ENCODE measurements at regions not wholly inside any gene's neighbourhood (a gene's known extent, or its start where the extent isn't known, plus 50 kb on each side); places are given as distances from the start of the nearest gene placed in this dataset.

DNA sequence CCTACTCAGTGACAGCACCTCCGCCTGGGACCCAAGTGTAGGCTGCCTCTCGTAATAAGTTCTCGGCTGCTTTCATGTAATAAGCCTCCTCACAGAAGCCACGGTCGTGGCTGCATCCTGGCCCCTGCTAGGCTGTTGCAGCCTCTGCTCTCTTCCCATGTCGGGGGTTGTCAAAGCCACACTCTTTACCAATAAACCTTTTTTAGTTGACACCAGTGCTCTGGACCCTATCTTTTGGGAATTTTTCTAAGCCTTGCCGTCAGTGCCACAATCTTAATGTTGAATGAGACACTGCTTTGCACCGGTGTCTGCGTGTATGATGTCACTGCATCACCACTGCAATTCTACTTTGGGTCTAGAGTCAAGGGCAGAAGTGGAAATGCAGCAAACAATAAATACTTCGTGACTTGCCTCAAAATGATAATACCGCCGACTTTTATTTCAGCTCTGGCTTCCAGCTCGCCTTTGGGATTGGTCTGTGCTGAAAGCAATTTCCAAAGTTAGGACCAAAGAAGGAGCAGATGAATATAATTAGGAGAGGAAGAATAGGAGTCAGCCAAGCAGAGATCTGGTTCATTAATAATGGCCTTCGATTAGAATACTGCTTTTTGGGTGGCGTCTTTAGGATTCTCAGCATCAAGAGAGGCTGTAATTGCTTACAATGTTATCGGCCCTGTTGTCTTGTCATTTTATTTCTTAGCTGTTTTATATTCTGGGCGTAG lies 57.6 kb upstream of the CCN6 start:
- no peaks in the 10 kb centered on the region for H3K9me3 ChIP-seq
- peaks cover 0 to 17% (median 4%) of the 10 kb centered on the region in 4 donors for H3K4me1 ChIP-seq
- no peaks in the 10 kb centered on the region for H3K27me3 ChIP-seq
- 80% methylated on average over 17 of the region's 17 CpGs for WGBS, 2 donors
- H3K4me3 ChIP-seq, result no peak overlapping the region
- no peaks in the 10 kb centered on the region for H3K36me3 ChIP-seq
- H3K27ac ChIP-seq, result no peak overlapping the region
- no peak for TF ChIP-seq POLR2A (IDR thresholded peaks at IDR 0.05)
- TF ChIP-seq, protein P1, sequence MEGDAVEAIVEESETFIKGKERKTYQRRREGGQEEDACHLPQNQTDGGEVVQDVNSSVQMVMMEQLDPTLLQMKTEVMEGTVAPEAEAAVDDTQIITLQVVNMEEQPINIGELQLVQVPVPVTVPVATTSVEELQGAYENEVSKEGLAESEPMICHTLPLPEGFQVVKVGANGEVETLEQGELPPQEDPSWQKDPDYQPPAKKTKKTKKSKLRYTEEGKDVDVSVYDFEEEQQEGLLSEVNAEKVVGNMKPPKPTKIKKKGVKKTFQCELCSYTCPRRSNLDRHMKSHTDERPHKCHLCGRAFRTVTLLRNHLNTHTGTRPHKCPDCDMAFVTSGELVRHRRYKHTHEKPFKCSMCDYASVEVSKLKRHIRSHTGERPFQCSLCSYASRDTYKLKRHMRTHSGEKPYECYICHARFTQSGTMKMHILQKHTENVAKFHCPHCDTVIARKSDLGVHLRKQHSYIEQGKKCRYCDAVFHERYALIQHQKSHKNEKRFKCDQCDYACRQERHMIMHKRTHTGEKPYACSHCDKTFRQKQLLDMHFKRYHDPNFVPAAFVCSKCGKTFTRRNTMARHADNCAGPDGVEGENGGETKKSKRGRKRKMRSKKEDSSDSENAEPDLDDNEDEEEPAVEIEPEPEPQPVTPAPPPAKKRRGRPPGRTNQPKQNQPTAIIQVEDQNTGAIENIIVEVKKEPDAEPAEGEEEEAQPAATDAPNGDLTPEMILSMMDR (IDR thresholded peaks at IDR 0.05), result no peak
- TF ChIP-seq EP300 (IDR thresholded peaks at IDR 0.05), result no peak
- DNase-seq (ENCODE audit: low spot score in 2 of 2), result no peak

- H3K4me3 ChIP-seq, result peak overlapping the region in 1 of 4 donors; percentile 33
- peak; percentile 65 to 69 for DNase-seq (ENCODE audit: low spot score in 2 of 2)
- 17 to 18% methylated on average over 23 of the region's 23 CpGs for WGBS, 2 donors
- H3K4me1 ChIP-seq, result peaks cover 0 to 17% (median 4%) of the 10 kb centered on the region in 4 donors
- no peaks in the 10 kb centered on the region for H3K27me3 ChIP-seq
- peak overlapping the region in 2 of 4 donors; percentile 52 to 77 for H3K27ac ChIP-seq
- H3K36me3 ChIP-seq, result no peaks in the 10 kb centered on the region
- peak in 1 of 2 donors; percentile 78 for TF ChIP-seq EP300 (IDR thresholded peaks at IDR 0.05)
- TF ChIP-seq POLR2A (IDR thresholded peaks at IDR 0.05), result no peak
- TF ChIP-seq, protein P1 (IDR thresholded peaks at IDR 0.05), result peak; percentile 79 to 93 (median 89)
- H3K9me3 ChIP-seq, result no peaks in the 10 kb centered on the region
Measured at GRCh38 chr6:111997078-111997852, 56.6 kb upstream of the CCN6 start.

GRCh38 chr6:111997853-111998208 lies 56.1 kb upstream of the CCN6 start:
- TF ChIP-seq POLR2A (IDR thresholded peaks at IDR 0.05) (no peak), EP300 (IDR thresholded peaks at IDR 0.05) (peak in 1 of 2 donors; percentile 19)
- Histone ChIP-seq H3K4me3 (peak overlapping the region in 1 of 4 donors; percentile 33), H3K36me3 (no peaks in the 10 kb centered on the region), H3K27me3 (no peaks in the 10 kb centered on the region), H3K4me1 (peaks cover 0 to 17% (median 4%) of the 10 kb centered on the region in 4 donors), H3K27ac (peak overlapping the region in 2 of 4 donors; percentile 52 to 77), H3K9me3 (no peaks in the 10 kb centered on the region)
- DNase-seq (ENCODE audit: low spot score in 2 of 2), result peak in 1 of 2 donors; percentile 51
- 45 to 63% methylated on average over 6 of the region's 6 CpGs for WGBS, 2 donors

- no peaks in the 10 kb centered on the region for H3K9me3 ChIP-seq
- no peak for DNase-seq (ENCODE audit: low spot score in 2 of 2)
- no peaks in the 10 kb centered on the region for H3K27me3 ChIP-seq
- H3K27ac ChIP-seq, result no peak overlapping the region
- H3K36me3 ChIP-seq, result no peaks in the 10 kb centered on the region
- peaks cover 0 to 23% (median under 1%) of the 10 kb centered on the region in 4 donors for H3K4me1 ChIP-seq
- no peak overlapping the region for H3K4me3 ChIP-seq
- TF ChIP-seq, protein P1 (IDR thresholded peaks at IDR 0.05), result no peak
- TF ChIP-seq POLR2A (IDR thresholded peaks at IDR 0.05), result no peak
- 91 to 100% methylated on average over 1 of the region's 1 CpG for WGBS, 2 donors
Measured at GRCh38 chr6:112002307-112002706, 51.6 kb upstream of the CCN6 start.

Data from tibial nerve (tissue), 4 donors.